K562 (cell line): ENCODE measurements at regions not wholly inside any gene's neighbourhood (a gene's known extent, or its start where the extent isn't known, plus 50 kb on each side); places are given as distances from the start of the nearest gene placed in this dataset.

Experiments used
- ATAC-seq: fragments of 200-7000 bp; cut with Tn5 transposase; 3 replicates; pipeline ENCODE4 v1.9.1; 2020; ENCODE audit warnings: moderate library complexity
- BruUV-seq: library from RNA; stranded (reverse); fragments of 400-500 nt; replicated peaks from 2 replicates; lab custom pipeline; 2021; lab: Mats Ljungman, UMichigan
- CTCF ChIA-PET: fragments of 300-600 bp; formaldehyde crosslinking; extraction: SDS; loops from one replicate; lab custom pipeline; 2021; ENCODE audit warnings: low intra/inter-chr PET ratio; lab: Yijun Ruan, JAX
- POLR2A ChIA-PET: fragments of 300-600, 350-650 bp; sonication (Branson Sonifier 250); formaldehyde crosslinking; extraction: SDS; loops from one replicate; lab custom pipeline; 2021; ENCODE audit warnings: antibody characterized with exemption, inconsistent platforms; lab: Yijun Ruan, JAX
- DNase-seq, 4 experiments: peaks; one replicate each; pipeline versions ENCODE4 v3.0.0 to v3.0.0-alpha.2; 2011 to 2018; ENCODE audit warnings: low spot score in 3 of 4, mixed read lengths in 3 of 4; ENCODE audit errors: extremely low read depth in 1 of 4
- FAIRE-seq: peaks from 2 replicates; lab custom pipeline; 2011; peaks lifted over from hg19 to GRCh38; lab: Jason Lieb, UNC
- H2AFZ ChIP-seq: 2 replicates; pipeline ENCODE4 v1.6.0; 2011; ENCODE audit warnings: low read depth, low read length, control low read depth, inconsistent platforms
- H3K27ac ChIP-seq: fragments of 200-600 bp; 3 replicates; pipeline ENCODE4 v1.8.0; 2011; ENCODE audit warnings: low read depth, mild to moderate bottlenecking, control low read depth, inconsistent platforms, low read length, moderate library complexity, mixed read lengths; ENCODE audit errors: extremely low read depth
- H3K27me3 ChIP-seq, 2 experiments: fragments of 300-600 bp in 1 of 2; 2 replicates in 1 of 2; 3 replicates in 1 of 2; pipeline versions ENCODE4 v1.6.0 to v1.8.0; 2011; ENCODE audit warnings: inconsistent platforms in 2 of 2, low read length in 2 of 2, mild to moderate bottlenecking in 1 of 2, mixed read lengths in 1 of 2, moderate library complexity in 1 of 2; ENCODE audit not compliant: control insufficient read depth in 2 of 2, insufficient read depth in 2 of 2
- H3K36me3 ChIP-seq: fragments of 300-600 bp; 3 replicates; pipeline ENCODE4 v1.8.0; 2011; ENCODE audit warnings: mild to moderate bottlenecking, low read length, inconsistent platforms; ENCODE audit not compliant: control insufficient read depth, insufficient read depth
- H3K4me1 ChIP-seq, 2 experiments: fragments of 200-600 bp in 1 of 2; replicated peaks in 1 of 2; 2 replicates in 1 of 2; 3 replicates in 1 of 2; pipeline versions ENCODE4 v1.5.1 to v1.8.0; 2011; ENCODE audit warnings: inconsistent platforms in 2 of 2, low read length in 2 of 2, mild to moderate bottlenecking in 1 of 2, mixed read lengths in 1 of 2, moderate library complexity in 1 of 2; ENCODE audit not compliant: control insufficient read depth in 2 of 2, insufficient read depth in 2 of 2
- H3K4me2 ChIP-seq: 2 replicates; pipeline ENCODE4 v1.6.1; 2011; ENCODE audit warnings: low read length, control low read depth, inconsistent platforms, mixed read lengths; ENCODE audit not compliant: insufficient read depth
- H3K4me3 ChIP-seq: fragments of 200-600 bp; sonication (generic), shearing (Covaris generic); 2 replicates; pipeline ENCODE4 v1.5.1; 2016; ENCODE audit warnings: control low read depth, inconsistent platforms
- H3K79me2 ChIP-seq: fragments of 200-600 bp; 3 replicates; pipeline ENCODE4 v1.8.0; 2011; ENCODE audit warnings: low read length, inconsistent platforms; ENCODE audit not compliant: control insufficient read depth, insufficient read depth
- H3K9ac ChIP-seq, 2 experiments: 2 replicates each; pipeline versions ENCODE4 v1.6.0 to v1.6.1; 2011; ENCODE audit warnings: low read depth in 2 of 2, low read length in 2 of 2, control low read depth in 1 of 2, inconsistent platforms in 1 of 2, mild to moderate bottlenecking in 1 of 2, mixed read lengths in 1 of 2; ENCODE audit not compliant: insufficient read depth in 1 of 2
- H3K9me1 ChIP-seq: one replicate; pipeline ENCODE4 v1.6.0; 2011; ENCODE audit warnings: inconsistent platforms, mild to moderate bottlenecking, low read length, moderate library complexity; ENCODE audit not compliant: control insufficient read depth, insufficient read depth
- H3K9me3 ChIP-seq: replicated peaks from 2 replicates; pipeline ENCODE4 v1.5.1; 2011; ENCODE audit warnings: low read depth, low read length, inconsistent platforms; ENCODE audit not compliant: control insufficient read depth, insufficient read depth
- H4K20me1 ChIP-seq: replicated peaks from 2 replicates; pipeline ENCODE4 v1.6.1; 2011; ENCODE audit warnings: low read length, inconsistent platforms, mixed read lengths; ENCODE audit not compliant: control insufficient read depth, insufficient read depth
- ARHGAP35 ChIP-seq: fragments of 450-650 bp; IDR thresholded peaks from 2 replicates; pipeline ENCODE4 v1.6.1; 2018; ENCODE audit not compliant: partially characterized antibody
- FOXM1 ChIP-seq, 2 experiments: fragments of 450-650 bp in 1 of 2; sonication (generic) in 1 of 2; formaldehyde crosslinking in 1 of 2; IDR thresholded peaks; 2 replicates each; pipeline versions ENCODE4 v1.6.1 to v1.9.0; 2017 to 2022; ENCODE audit warnings: low read depth in 2 of 2, mild to moderate bottlenecking in 2 of 2, missing genetic modification reagents in 1 of 2, moderate library complexity in 1 of 2
- KAT8 ChIP-seq: fragments of 450-650 bp; IDR thresholded peaks from 2 replicates; pipeline ENCODE4 v1.6.1; 2016; ENCODE audit warnings: low read depth, mild to moderate bottlenecking
- KDM2B ChIP-seq: fragments of 250-450 bp; sonication (Bioruptor Pico); IDR thresholded peaks from 2 replicates; pipeline ENCODE4 v1.8.0; 2021; ENCODE audit warnings: mild to moderate bottlenecking, moderate library complexity
- KDM5B ChIP-seq: fragments of 200-600 bp; sonication (generic); IDR thresholded peaks from 2 replicates; pipeline ENCODE4 v1.6.1; 2012; ENCODE audit warnings: low read depth, mild to moderate bottlenecking, moderate library complexity, low read length, control low read depth, inconsistent platforms; ENCODE audit not compliant: insufficient replicate concordance
- KLF16 ChIP-seq: IDR thresholded peaks from 2 replicates; pipeline ENCODE4 v1.6.1; 2016; ENCODE audit warnings: antibody characterized with exemption
- POU5F1 ChIP-seq: fragments of 150-350 bp; IDR thresholded peaks from 2 replicates; pipeline ENCODE4 v1.6.1; 2014; ENCODE audit warnings: borderline replicate concordance, low read length, low read depth, mild to moderate bottlenecking; ENCODE audit not compliant: partially characterized antibody
- SAP30 ChIP-seq: fragments of 200-600 bp; sonication (generic); IDR thresholded peaks from 2 replicates; pipeline ENCODE4 v1.6.1; 2012; ENCODE audit warnings: borderline replicate concordance, low read depth, mild to moderate bottlenecking, moderate library complexity, low read length, control low read depth, inconsistent platforms; ENCODE audit not compliant: insufficient read depth, poor library complexity, severe bottlenecking
- SIX5 ChIP-seq, 2 experiments: IDR thresholded peaks; 2 replicates each; pipeline ENCODE4 v1.6.1; 2011; ENCODE audit warnings: low read length in 2 of 2, borderline replicate concordance in 1 of 2, low read depth in 1 of 2, mild to moderate bottlenecking in 1 of 2, moderate library complexity in 1 of 2; ENCODE audit not compliant: insufficient read depth in 1 of 2
- SMAD3 ChIP-seq: fragments of 450-650 bp; formaldehyde crosslinking; conservative IDR thresholded peaks from 2 replicates; pipeline ENCODE4 v1.4.0; 2020; ENCODE audit warnings: mild to moderate bottlenecking
- TAF15 ChIP-seq: fragments of 200-400 bp; formaldehyde crosslinking; IDR thresholded peaks from 2 replicates; pipeline ENCODE4 v1.6.1; 2017; ENCODE audit warnings: mild to moderate bottlenecking, low read depth, low read length, moderate library complexity
- TEAD2 ChIP-seq: fragments of 450-650 bp; IDR thresholded peaks from 2 replicates; pipeline ENCODE4 v1.6.1; 2016; ENCODE audit warnings: missing genetic modification characterization, control low read depth, missing compliant biosample characterization
- ZFPM2 ChIP-seq: fragments of 250-450 bp; sonication (Bioruptor Pico); IDR thresholded peaks from 2 replicates; pipeline ENCODE4 v1.5.1; 2022; ENCODE audit warnings: mild to moderate bottlenecking
- WGBS: fragments of 100-300 bp; shearing (Covaris generic); methylation state at CpG from one replicate; pipeline ENCODE4 v1.1.6; 2016; ENCODE audit warnings: low coverage, mixed read lengths; ENCODE audit not compliant: insufficient coverage; ENCODE audit errors: missing lambda C conversion rate; 5-methylcytosine and 5-hydroxymethylcytosine counted together
- in situ Hi-C: fragments of 300-500 bp; cut with MboI; formaldehyde crosslinking; loops from 4 replicates; pipeline ENCODE4 v1.15.0; 2018; ENCODE audit warnings: inconsistent platforms, mixed read lengths
- intact Hi-C: fragments of 100-400 bp; cut with micrococcal nuclease; formaldehyde crosslinking; loops from 2 replicates; pipeline ENCODE4 v1.14.2; 2022
- TF ChIP-seq, protein P1 (sequence below), 2 experiments: IDR thresholded peaks; 2 replicates each; pipeline ENCODE4 v1.6.1; 2011; ENCODE audit warnings: borderline replicate concordance in 1 of 2, control low read depth in 1 of 2, low read depth in 1 of 2, low read length in 1 of 2, mild to moderate bottlenecking in 1 of 2, mixed read lengths in 1 of 2, moderate library complexity in 1 of 2; ENCODE audit not compliant: insufficient read depth in 1 of 2, insufficient read length in 1 of 2, poor library complexity in 1 of 2, severe bottlenecking in 1 of 2; ENCODE audit errors: extremely low read depth in 1 of 2

DNA sequence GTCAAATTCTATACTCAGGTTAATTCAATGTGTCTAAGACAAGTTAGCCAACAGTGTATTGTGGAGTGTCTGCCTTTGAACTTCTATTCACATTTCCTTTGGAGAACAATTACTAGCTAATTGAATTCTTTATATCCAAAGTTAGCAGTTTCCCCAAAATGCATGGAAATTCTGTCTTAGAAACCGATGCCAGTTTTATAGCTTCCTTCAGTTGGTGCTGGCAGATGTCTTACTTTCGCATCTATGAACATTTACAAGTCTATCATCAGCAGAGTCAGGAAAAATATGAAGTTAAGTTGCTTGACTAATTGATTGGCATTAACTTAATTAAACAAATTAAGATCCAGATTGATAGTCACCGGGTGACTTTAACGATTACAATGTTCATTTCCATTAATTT is 527.6 kb upstream of the CDH18 start (continued):
- TF ChIP-seq POU5F1 (no peak), KLF16 (no peak)

DNA sequence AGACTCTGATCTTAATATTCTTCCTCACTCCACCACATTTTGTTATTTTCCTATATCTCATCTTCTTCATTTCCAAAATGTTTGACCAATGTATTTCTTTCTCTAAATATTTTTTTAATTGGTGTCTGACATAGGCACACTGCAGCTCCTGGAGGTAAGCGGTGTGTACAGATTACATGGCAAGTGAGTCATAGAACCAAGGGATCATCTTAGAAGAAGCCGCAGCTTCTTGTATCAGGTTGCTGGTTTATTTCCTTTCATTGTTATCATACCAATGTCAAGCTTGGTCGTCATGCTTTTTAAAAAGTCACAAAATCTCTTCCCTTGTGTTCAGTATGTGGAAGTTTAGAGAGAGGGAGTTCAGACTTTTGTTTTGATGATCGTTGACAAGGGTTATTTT is 526.1 kb upstream of the CDH18 start:
- ChIA-PET CTCF (no interaction called here), POLR2A (no interaction called here)
- Histone ChIP-seq H3K4me3 (no peak overlapping the region), H4K20me1 (no peaks in the 10 kb centered on the region), H3K27ac (no peak overlapping the region), H3K9ac (no peak overlapping the region), H3K79me2 (no peaks in the 10 kb centered on the region), H3K4me1 (no peaks in the 10 kb centered on the region), H3K9me1 (no peaks in the 10 kb centered on the region), H3K4me2 (no peak overlapping the region), H3K9me3 (no peaks in the 10 kb centered on the region; the same call in 1 of the 2 replicates), H3K36me3 (no peaks in the 10 kb centered on the region), H3K27me3 (no peaks in the 10 kb centered on the region), H2AFZ (no peak overlapping the region)
- DNase-seq (no peak), FAIRE-seq (no peak), ATAC-seq (no peak)
- in situ Hi-C loops = no loop called here
- 6% methylated on average over 4 of the region's 4 CpGs for WGBS
- intact Hi-C loops = no loop called here
- BruUV-seq = no TSS peak
- no peak for TF ChIP-seq ARHGAP35
- no peak for TF ChIP-seq SMAD3 (CRISPR knock-in tag)
- no peak for TF ChIP-seq KDM5B
- TF ChIP-seq SIX5 (IDR thresholded peaks at IDR 0.05; ENCODE audit: borderline replicate concordance in 1 of 2, insufficient read depth in 1 of 2, low read depth in 1 of 2, low read length in 2 of 2) = no peak
- no peak for TF ChIP-seq KDM2B (CRISPR knock-in tag)
- no peak for TF ChIP-seq TEAD2 (tag)
- no peak for TF ChIP-seq FOXM1 (IDR thresholded peaks at IDR 0.05; ENCODE audit: low read depth)
- TF ChIP-seq FOXM1 (CRISPR knock-in tag; IDR thresholded peaks at IDR 0.05; ENCODE audit: low read depth) = no peak
- TF ChIP-seq, protein P1, sequence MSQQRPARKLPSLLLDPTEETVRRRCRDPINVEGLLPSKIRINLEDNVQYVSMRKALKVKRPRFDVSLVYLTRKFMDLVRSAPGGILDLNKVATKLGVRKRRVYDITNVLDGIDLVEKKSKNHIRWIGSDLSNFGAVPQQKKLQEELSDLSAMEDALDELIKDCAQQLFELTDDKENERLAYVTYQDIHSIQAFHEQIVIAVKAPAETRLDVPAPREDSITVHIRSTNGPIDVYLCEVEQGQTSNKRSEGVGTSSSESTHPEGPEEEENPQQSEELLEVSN (IDR thresholded peaks at IDR 0.05; ENCODE audit: borderline replicate concordance in 1 of 2, extremely low read depth in 1 of 2, insufficient read depth in 1 of 2, insufficient read length in 1 of 2, low read depth in 1 of 2, low read length in 1 of 2, poor library complexity in 1 of 2, severe bottlenecking in 1 of 2) = no peak
- TF ChIP-seq ZFPM2 (CRISPR knock-in tag) = no peak
- no peak for TF ChIP-seq TAF15
- TF ChIP-seq SAP30 = no peak
- TF ChIP-seq KAT8 = no peak
